NCI-H510A treated with DMSO at 0.1 percent for 48 hours (cell line): ENCODE measurements at regions not wholly inside any gene's neighbourhood (a gene's known extent, or its start where the extent isn't known, plus 50 kb on each side); places are given as distances from the start of the nearest gene placed in this dataset.

Source experiments
- DNase-seq: peaks from one replicate; lab custom pipeline; 2025; lab: John Stamatoyannopoulos, UW

DNA sequence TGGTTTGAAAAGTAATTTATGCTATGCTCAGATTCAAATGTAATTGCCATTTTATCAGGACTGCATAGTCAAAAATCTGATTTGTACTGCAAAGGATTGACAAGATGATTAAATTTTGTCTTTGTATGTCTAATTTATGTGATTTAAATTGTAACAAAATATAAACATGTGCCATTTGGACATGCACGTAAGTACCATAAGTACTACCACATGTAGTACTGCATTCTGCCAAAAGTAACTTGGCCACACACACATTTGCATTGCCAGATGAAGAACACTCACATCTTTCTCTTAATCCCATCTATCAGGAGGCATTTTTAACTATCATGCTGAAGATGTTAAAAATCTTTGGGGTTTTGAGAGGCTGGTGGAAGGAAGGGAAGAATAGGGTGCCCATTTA is 133.3 kb downstream of the KLF12 start:
- no peak for DNase-seq

- no peak for DNase-seq
These were observed 135.6 kb downstream of the KLF12 start for GRCh38 chr13:73998631-73999030.

- no peak for DNase-seq
These were observed 136.2 kb downstream of the KLF12 start for GRCh38 chr13:73997964-73998363.

GRCh38 chr13:73996569-73996968 is 137.6 kb downstream of the KLF12 start:
- no peak for DNase-seq

- no peak for DNase-seq
These were observed 138.5 kb downstream of the KLF12 start for GRCh38 chr13:73995736-73996135.

- no peak for DNase-seq
These were observed 140.5 kb downstream of the KLF12 start for GRCh38 chr13:73993661-73994060.

DNA sequence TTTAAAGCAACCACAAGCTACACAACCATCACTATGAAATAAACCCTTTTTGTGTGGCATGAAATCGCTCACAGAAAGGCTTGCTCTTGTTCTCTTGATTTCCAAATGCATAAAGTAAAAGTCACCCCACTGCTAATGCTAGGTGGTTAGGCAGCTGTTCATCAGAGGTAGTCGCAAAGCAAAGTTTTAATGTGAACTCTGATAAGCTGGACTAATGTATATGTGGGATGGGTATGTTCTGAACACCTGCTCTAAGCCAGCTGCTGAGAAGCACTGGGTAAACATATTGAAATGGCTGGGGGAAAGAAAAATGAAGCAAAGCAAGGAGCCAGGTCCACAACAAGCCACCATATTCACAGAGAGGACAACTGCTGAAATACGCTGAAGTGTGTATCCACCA is 142.3 kb downstream of the KLF12 start:
- peak; percentile 22 for DNase-seq

- no peak for DNase-seq
These were observed 142.8 kb downstream of the KLF12 start for GRCh38 chr13:73991384-73991783.

GRCh38 chr13:73989244-73989843 is 144.9 kb downstream of the KLF12 start:
- no peak for DNase-seq

DNA sequence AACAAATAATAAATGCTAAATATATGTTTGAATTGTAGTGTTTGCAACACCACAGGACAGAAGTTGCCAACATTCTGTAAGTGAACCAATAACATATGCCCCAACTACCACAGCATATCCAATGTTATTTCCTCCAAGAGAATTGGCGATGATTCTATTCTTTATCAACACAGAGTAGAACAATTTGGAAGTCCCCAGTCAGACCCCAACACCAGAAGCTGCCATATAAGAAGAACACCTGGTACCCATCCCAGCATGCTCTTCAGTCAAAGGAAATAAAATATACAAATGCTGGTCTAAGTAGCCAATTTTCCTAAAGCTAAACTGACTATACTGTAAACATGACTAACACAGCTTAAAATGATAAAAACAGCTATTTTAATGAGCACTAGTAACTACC is 145.7 kb downstream of the KLF12 start:
- DNase-seq, result no peak

- no peak for DNase-seq
These were observed 146.6 kb downstream of the KLF12 start for GRCh38 chr13:73987618-73988017.

DNA sequence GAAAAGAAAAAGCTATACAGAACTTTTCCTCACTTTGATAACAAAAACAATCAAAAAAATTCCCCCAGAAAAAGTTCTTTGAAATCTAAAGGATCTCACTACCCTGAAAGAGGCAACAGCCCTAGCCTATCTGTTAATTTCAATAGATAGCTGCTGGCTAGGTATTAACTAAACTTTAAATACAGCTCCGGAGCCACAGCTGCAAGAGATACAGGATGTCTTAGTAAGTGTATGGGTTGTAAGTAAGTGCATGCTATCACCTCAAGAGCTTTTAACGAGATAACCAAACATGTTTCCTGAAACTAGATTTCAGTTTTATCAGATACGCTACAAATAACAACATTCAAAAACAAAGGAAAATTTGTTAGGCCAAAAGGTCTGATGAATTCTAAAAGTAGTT is 148.4 kb downstream of the KLF12 start:
- DNase-seq, result no peak

DNA sequence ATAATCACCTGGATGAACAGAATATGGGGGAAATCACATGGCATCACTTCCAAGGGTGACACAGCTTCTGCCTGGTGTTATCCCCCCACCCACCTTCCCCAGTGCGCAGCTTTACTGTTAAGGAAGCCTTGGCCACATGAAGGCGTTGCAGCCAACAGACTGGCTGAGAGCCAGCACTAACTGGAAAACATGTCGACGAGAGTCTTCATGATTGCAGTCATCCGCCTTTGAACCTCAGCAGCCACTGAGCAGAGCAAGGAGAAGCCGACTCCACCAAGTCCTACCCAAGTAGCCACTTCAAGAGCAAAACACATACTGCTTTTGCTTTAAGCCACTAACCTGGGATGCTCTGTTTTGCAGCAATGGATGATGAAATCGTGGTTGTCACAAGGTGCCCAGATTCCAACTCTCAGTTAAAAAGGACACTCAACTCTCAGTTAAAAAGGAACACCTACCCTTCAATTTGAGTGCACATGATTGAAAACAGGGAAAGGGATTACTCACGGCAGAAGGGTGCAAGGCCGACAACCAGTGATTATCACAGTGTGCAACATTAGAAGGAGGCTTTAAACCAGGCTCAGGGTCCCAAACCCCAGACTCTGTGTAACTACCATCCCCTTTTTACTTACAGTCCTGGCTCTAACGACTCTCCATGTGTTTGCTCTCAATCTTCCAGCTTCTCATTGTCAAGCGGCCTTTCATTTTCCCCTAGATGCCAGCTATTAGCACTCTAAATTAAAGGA is 149.1 kb downstream of the KLF12 start:
- DNase-seq, result no peak

GRCh38 chr13:73984201-73984600 is 150.0 kb downstream of the KLF12 start:
- DNase-seq, result no peak

GRCh38 chr13:73983109-73983508 is 151.1 kb downstream of the KLF12 start:
- DNase-seq, result no peak

- no peak for DNase-seq
These were observed 152.6 kb downstream of the KLF12 start for GRCh38 chr13:73981595-73981994.

- DNase-seq, result no peak
These were observed 158.4 kb downstream of the KLF12 start for GRCh38 chr13:73975767-73976166.

GRCh38 chr13:73974051-73974450 is 160.2 kb downstream of the KLF12 start:
- DNase-seq, result no peak

DNA sequence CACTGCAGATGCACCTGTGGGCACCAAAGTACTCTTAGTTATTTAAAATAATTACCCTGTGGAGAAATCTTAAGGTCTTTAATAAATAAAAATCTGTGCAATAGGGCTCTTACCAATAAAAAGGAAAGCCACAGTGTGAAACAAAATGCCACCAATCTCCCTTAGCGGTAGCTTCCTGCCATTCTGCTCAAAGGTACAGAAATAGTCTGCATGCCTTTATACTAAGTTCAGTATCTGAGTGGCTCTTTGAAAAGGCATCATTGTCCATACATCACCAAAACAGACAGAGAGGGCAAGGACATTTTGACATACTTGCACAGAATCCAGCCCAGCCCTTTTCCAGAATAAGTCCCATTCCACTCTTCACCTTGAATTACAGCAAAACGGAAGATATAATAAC is 161.0 kb downstream of the KLF12 start:
- no peak for DNase-seq

GRCh38 chr13:73972545-73972944 is 161.7 kb downstream of the KLF12 start:
- no peak for DNase-seq

- DNase-seq, result no peak
These were observed 162.7 kb downstream of the KLF12 start for GRCh38 chr13:73971481-73971880.

GRCh38 chr13:73970421-73971055 is 163.7 kb downstream of the KLF12 start:
- no peak for DNase-seq

- no peak for DNase-seq
These were observed 166.6 kb downstream of the KLF12 start for GRCh38 chr13:73967397-73968165.
